HEK293 (cell line): ENCODE measurements at regions not wholly inside any gene's neighbourhood (a gene's known extent, or its start where the extent isn't known, plus 50 kb on each side); places are given as distances from the start of the nearest gene placed in this dataset.

Source experiments
- ATF2 ChIP-seq: fragments of 450-650 bp; formaldehyde crosslinking; IDR thresholded peaks from 2 replicates; pipeline ENCODE4 v1.5.1; 2016; ENCODE audit warnings: missing biosample characterization, missing genetic modification characterization, low read depth
- CTCF ChIP-seq: fragments of 450-650 bp; formaldehyde crosslinking; IDR thresholded peaks from 2 replicates; pipeline ENCODE4 v1.5.1; 2016; ENCODE audit warnings: missing biosample characterization, missing genetic modification characterization
- KLF7 ChIP-seq: fragments of 450-650 bp; formaldehyde crosslinking; IDR thresholded peaks from 2 replicates; pipeline ENCODE4 v1.5.1; 2016; ENCODE audit warnings: missing biosample characterization, missing genetic modification characterization, borderline replicate concordance
- PBX3 ChIP-seq: sonication (generic); formaldehyde crosslinking; IDR thresholded peaks from 2 replicates; pipeline ENCODE4 v1.8.1; 2022; ENCODE audit warnings: mild to moderate bottlenecking, moderate library complexity, missing genetic modification reagents
- REST ChIP-seq: fragments of 450-650 bp; formaldehyde crosslinking; IDR thresholded peaks from 2 replicates; pipeline ENCODE4 v1.5.1; 2016; ENCODE audit warnings: missing biosample characterization, missing genetic modification characterization
- SP2 ChIP-seq: fragments of 450-650 bp; formaldehyde crosslinking; IDR thresholded peaks from 2 replicates; pipeline ENCODE4 v1.5.1; 2016; ENCODE audit warnings: missing biosample characterization, missing genetic modification characterization
- TCF7L2 ChIP-seq: IDR thresholded peaks from 2 replicates; pipeline ENCODE4 v1.6.1; 2011; ENCODE audit warnings: low read depth, mild to moderate bottlenecking, inconsistent platforms, low read length, moderate library complexity, borderline replicate concordance
- YY1 ChIP-seq: fragments of 450-650 bp; formaldehyde crosslinking; IDR thresholded peaks from 2 replicates; pipeline ENCODE4 v1.5.1; 2018; ENCODE audit warnings: missing biosample characterization, missing genetic modification characterization
- ZBTB17 ChIP-seq: fragments of 450-650 bp; formaldehyde crosslinking; IDR thresholded peaks from 2 replicates; pipeline ENCODE4 v1.5.1; 2016; ENCODE audit warnings: missing biosample characterization, missing genetic modification characterization
- ZNF302 ChIP-seq: fragments of 450-650 bp; formaldehyde crosslinking; IDR thresholded peaks from 2 replicates; pipeline ENCODE4 v1.5.1; 2016; ENCODE audit warnings: missing biosample characterization, missing genetic modification characterization, low read depth
- ZNF341 ChIP-seq: fragments of 450-650 bp; formaldehyde crosslinking; IDR thresholded peaks from 2 replicates; pipeline ENCODE4; 2016; ENCODE audit warnings: low read depth, missing biosample characterization, missing genetic modification characterization
- ZNF768 ChIP-seq: fragments of 450-650 bp; formaldehyde crosslinking; IDR thresholded peaks from 2 replicates; pipeline ENCODE4 v1.5.1; 2018; ENCODE audit warnings: missing biosample characterization, mild to moderate bottlenecking, missing genetic modification characterization
- ZNF785 ChIP-seq: fragments of 450-650 bp; formaldehyde crosslinking; IDR thresholded peaks from 2 replicates; pipeline ENCODE4 v1.5.1; 2016; ENCODE audit warnings: missing biosample characterization, missing genetic modification characterization

- TF ChIP-seq KLF7 (no peak), REST (tag by site-specific recombination) (no peak), YY1 (tag by site-specific recombination) (no peak), ZNF302 (tag by site-specific recombination) (no peak), CTCF (tag by site-specific recombination) (no peak), ZNF785 (tag by site-specific recombination) (no peak), PBX3 (no peak), ATF2 (tag by site-specific recombination) (no peak), ZNF341 (no peak), ZBTB17 (tag by site-specific recombination) (no peak), SP2 (tag by site-specific recombination) (no peak), TCF7L2 (no peak), ZNF768 (tag by site-specific recombination) (no peak)
Measured at GRCh38 chr14:53430870-53431269, 277.7 kb upstream of the DDHD1 start.
